ENCODE measurements at regions not wholly inside any gene's neighbourhood (a gene's known extent, or its start where the extent isn't known, plus 50 kb on each side); places are given as distances from the start of the nearest gene placed in this dataset.

DNA sequence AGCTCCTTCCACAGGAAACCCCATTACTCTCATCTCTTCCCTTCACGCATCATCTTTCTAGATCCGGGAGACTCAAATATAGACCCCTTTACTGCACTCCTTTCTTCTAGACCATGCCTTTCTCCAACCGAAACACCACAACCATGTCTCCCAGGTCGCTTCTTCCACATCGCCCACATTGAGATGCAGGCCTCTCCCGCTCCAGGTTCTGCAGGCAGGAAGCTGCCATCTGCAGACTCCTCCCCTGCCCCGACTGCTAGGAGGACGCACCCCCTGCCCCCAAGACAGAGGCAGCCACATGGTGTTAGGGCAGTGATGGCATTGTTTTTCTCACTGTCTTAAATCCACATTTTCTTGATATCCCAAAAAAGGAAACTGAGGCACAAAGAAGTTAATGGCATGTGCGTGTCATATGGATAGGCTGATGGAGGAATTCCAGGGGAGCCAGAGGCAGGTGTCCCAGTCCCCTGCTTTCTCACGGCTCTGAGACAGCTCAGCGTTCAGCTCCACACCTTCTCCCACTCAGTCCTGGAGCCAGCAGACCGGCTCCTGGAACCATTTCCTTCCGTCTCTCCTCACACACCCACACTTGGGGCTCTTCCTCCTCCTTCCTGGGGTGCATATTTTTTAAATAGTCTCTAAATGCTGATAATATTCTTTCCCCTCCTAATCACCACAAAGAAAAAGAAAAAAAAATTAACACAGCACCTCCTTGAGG is 438.4 kb downstream of the EIPR1 start:
- Histone ChIP-seq H3K4me3 (ENCODE audit: low read depth, low read length) (no peak overlapping the region), H3K27me3 (ENCODE audit: control insufficient read depth, insufficient read depth, low read length) (no peaks in the 10 kb centered on the region), H3K36me3 (ENCODE audit: control insufficient read depth, insufficient read depth, low read length) (no peaks in the 10 kb centered on the region)
- TF ChIP-seq, protein P1, sequence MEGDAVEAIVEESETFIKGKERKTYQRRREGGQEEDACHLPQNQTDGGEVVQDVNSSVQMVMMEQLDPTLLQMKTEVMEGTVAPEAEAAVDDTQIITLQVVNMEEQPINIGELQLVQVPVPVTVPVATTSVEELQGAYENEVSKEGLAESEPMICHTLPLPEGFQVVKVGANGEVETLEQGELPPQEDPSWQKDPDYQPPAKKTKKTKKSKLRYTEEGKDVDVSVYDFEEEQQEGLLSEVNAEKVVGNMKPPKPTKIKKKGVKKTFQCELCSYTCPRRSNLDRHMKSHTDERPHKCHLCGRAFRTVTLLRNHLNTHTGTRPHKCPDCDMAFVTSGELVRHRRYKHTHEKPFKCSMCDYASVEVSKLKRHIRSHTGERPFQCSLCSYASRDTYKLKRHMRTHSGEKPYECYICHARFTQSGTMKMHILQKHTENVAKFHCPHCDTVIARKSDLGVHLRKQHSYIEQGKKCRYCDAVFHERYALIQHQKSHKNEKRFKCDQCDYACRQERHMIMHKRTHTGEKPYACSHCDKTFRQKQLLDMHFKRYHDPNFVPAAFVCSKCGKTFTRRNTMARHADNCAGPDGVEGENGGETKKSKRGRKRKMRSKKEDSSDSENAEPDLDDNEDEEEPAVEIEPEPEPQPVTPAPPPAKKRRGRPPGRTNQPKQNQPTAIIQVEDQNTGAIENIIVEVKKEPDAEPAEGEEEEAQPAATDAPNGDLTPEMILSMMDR (IDR thresholded peaks at IDR 0.05; ENCODE audit: insufficient read depth, low read length, poor library complexity, severe bottlenecking) = no peak
- no peak for DNase-seq (ENCODE audit: low read depth)

DNA sequence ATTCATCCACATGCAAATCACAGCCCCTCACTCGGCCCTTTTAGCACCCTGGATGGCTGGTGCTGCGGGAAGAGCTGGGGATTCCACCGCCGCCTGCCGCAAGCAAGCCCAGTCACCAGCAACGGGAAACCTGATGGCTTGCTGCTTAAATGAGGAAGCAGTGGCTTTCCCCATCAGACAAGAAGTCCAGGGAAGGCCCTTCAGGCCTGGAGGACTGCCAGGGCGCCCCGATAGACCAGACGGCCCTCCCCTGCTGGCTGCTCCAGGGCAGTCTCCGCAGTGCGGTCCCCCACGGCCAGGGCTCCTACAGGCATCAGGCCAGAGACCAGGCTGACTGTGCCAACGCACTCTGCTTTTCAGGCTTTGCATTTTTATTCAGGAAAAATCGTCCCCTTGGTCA is 439.1 kb downstream of the EIPR1 start:
- H3K27me3 ChIP-seq (ENCODE audit: control insufficient read depth, insufficient read depth, low read length) = no peaks in the 10 kb centered on the region
- no peak overlapping the region for H3K4me3 ChIP-seq (ENCODE audit: low read depth, low read length)
- no peak for DNase-seq (ENCODE audit: low read depth)
- H3K36me3 ChIP-seq (ENCODE audit: control insufficient read depth, insufficient read depth, low read length) = no peaks in the 10 kb centered on the region
- TF ChIP-seq, protein P1 (IDR thresholded peaks at IDR 0.05; ENCODE audit: insufficient read depth, low read length, poor library complexity, severe bottlenecking) = no peak

DNA sequence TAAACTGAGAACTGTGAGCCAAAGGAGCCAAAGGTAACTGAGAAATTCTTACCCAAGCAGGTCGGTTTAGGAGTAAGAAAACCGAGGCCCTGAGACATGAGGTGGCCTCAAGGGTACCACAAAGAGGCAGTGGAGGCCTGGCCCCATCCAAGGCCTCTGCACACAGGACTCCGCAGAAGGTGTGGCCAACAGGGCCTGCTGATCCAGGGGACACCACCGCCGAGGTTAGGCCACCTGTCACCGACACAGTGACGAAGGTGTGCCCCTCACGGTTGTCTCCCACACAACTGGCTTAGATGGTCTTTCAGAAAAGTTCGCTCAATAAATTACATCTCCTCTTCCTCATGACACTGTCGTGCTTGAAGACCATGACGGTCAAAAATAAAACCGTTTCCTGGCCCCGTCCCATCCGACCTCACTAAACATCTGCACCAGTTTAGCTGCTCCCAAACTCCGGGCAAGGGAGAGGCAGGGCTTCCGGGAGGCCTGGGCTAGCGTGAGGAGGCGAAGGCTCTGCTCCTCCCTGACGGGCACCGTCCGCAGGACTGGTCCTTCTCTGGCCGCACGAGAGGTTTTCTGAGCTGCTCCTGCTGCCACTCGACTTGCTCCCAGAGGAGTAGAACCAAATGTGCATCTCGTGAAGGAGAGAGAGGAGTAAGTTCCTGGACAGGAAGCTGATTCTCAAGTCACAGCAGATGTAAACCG is 442.0 kb downstream of the EIPR1 start:
- no peaks in the 10 kb centered on the region for H3K36me3 ChIP-seq (ENCODE audit: control insufficient read depth, insufficient read depth, low read length)
- TF ChIP-seq, protein P1 (IDR thresholded peaks at IDR 0.05; ENCODE audit: insufficient read depth, low read length, poor library complexity, severe bottlenecking) = no peak

DNA sequence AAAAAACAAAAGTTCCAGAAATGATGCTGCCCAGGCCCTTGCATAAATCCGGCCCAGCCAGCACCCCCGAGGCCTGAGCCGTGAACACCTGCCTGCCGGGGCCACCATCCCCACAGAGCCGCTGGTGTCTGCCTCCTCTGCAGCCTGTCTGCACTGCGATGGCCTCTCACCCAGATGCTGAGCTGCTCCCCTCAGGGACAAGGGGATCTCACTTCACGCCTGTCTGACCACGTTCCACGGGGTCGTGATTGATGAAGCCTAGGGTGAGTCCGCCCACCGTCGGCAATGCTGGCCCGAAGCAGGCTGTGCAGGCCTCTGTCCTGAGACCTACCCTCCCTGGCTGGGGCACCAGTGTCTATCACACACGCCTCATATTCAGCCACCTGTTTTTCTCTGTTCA is 444.2 kb downstream of the EIPR1 start:
- DNase-seq (ENCODE audit: low read depth) = no peak
- Histone ChIP-seq H3K27me3 (ENCODE audit: control insufficient read depth, insufficient read depth, low read length) (no peaks in the 10 kb centered on the region), H3K36me3 (ENCODE audit: control insufficient read depth, insufficient read depth, low read length) (no peaks in the 10 kb centered on the region), H3K4me3 (ENCODE audit: low read depth, low read length) (no peak overlapping the region)
- TF ChIP-seq, protein P1 (IDR thresholded peaks at IDR 0.05; ENCODE audit: insufficient read depth, low read length, poor library complexity, severe bottlenecking) = no peak

More for the DNA sequence above, 442.0 kb downstream of the EIPR1 start:
- no peak overlapping the region for H3K4me3 ChIP-seq (ENCODE audit: low read depth, low read length)
- no peak for DNase-seq (ENCODE audit: low read depth)
- H3K27me3 ChIP-seq (ENCODE audit: control insufficient read depth, insufficient read depth, low read length) = no peaks in the 10 kb centered on the region

DNA sequence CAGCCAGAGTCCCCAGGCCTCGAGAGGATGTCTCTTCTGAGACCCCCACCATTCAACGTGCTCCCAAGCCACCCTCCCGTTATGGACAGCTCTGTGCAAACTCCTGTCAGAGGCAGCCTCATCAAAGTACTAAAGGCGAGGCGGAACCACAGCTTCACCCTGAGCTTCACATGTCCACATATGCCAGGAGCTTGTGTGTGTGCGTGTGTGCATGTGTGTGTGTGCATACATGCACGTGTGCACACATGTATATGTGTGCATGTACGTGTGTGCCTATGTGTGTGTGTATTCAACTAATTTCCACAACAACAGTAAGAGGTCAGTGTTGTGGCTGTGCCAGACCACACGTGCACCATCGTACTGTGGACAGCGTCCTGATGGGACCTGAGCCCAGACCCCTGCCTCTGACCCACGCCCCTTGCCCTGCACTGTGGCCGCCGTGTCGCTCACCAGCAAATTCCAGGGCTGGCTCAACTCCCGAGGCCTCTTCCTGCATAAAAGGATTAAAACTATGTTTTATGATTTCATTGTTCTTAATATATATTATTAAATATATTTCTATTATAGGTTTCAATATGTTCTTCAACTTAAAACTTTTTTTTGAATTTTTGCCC is 444.8 kb downstream of the EIPR1 start:
- TF ChIP-seq, protein P1 (IDR thresholded peaks at IDR 0.05; ENCODE audit: insufficient read depth, low read length, poor library complexity, severe bottlenecking) = no peak
- Histone ChIP-seq H3K36me3 (ENCODE audit: control insufficient read depth, insufficient read depth, low read length) (no peaks in the 10 kb centered on the region), H3K27me3 (ENCODE audit: control insufficient read depth, insufficient read depth, low read length) (no peaks in the 10 kb centered on the region), H3K4me3 (ENCODE audit: low read depth, low read length) (no peak overlapping the region)
- no peak for DNase-seq (ENCODE audit: low read depth)

Measured in kidney epithelial cell (primary cell).